SK-N-SH (cell line): ENCODE measurements at regions not wholly inside any gene's neighbourhood (a gene's known extent, or its start where the extent isn't known, plus 50 kb on each side); places are given as distances from the start of the nearest gene placed in this dataset.

Source experiments
- MXI1 ChIP-seq: IDR thresholded peaks from 2 replicates; pipeline ENCODE4 v1.6.1; 2012; ENCODE audit warnings: mild to moderate bottlenecking, low read depth, low read length, improper control_type of control experiment
- NFIC ChIP-seq: IDR thresholded peaks from 2 replicates; pipeline ENCODE4 v1.4.0; 2012; ENCODE audit warnings: borderline replicate concordance
- POLR2AphosphoS5 ChIP-seq: IDR thresholded peaks from 2 replicates; pipeline ENCODE4 v1.6.1; 2012; ENCODE audit warnings: low read depth, low read length
- RAD21 ChIP-seq: IDR thresholded peaks from 2 replicates; pipeline ENCODE4 v1.6.1; 2012; ENCODE audit warnings: mild to moderate bottlenecking, low read length
- TAF1 ChIP-seq: IDR thresholded peaks from 2 replicates; pipeline ENCODE4 v1.6.1; 2012; ENCODE audit warnings: low read depth, mild to moderate bottlenecking, low read length, moderate library complexity, borderline replicate concordance
- TCF12 ChIP-seq: IDR thresholded peaks from 2 replicates; pipeline ENCODE4 v1.4.0; 2012
- TF ChIP-seq, protein P1 (sequence below): fragments of 200-600 bp; sonication (generic); IDR thresholded peaks from 2 replicates; pipeline ENCODE4 v1.6.1; 2017; ENCODE audit warnings: antibody characterized with exemption, mild to moderate bottlenecking, moderate library complexity
- TF ChIP-seq, protein P2 (sequence below): fragments of 150-350 bp; IDR thresholded peaks from 2 replicates; pipeline ENCODE4 v1.6.1; 2016; ENCODE audit warnings: mild to moderate bottlenecking, low read depth, low read length

DNA sequence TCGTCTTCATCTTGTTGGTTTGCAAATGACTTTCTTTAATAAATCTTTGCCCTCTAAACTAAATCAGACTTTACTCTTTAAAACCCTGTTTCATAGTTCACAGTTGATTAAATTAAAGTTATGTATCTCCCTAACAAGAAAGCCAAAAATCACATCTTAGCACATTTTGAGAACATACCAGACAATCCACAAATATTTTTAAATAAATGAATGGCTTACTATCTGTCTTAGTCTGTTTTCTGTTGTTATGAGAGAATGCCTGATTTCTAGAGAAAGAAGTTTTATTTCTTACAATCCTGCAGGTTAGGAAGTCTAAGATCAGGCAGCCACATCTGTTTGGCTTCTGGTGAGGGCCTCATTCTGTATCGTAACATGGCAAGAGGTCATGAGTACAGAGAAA is 1090.2 kb upstream of the PIK3C3 start:
- TF ChIP-seq, protein P1, sequence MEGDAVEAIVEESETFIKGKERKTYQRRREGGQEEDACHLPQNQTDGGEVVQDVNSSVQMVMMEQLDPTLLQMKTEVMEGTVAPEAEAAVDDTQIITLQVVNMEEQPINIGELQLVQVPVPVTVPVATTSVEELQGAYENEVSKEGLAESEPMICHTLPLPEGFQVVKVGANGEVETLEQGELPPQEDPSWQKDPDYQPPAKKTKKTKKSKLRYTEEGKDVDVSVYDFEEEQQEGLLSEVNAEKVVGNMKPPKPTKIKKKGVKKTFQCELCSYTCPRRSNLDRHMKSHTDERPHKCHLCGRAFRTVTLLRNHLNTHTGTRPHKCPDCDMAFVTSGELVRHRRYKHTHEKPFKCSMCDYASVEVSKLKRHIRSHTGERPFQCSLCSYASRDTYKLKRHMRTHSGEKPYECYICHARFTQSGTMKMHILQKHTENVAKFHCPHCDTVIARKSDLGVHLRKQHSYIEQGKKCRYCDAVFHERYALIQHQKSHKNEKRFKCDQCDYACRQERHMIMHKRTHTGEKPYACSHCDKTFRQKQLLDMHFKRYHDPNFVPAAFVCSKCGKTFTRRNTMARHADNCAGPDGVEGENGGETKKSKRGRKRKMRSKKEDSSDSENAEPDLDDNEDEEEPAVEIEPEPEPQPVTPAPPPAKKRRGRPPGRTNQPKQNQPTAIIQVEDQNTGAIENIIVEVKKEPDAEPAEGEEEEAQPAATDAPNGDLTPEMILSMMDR: no peak
- no peak for TF ChIP-seq NFIC
- no peak for TF ChIP-seq TCF12
- TF ChIP-seq RAD21: no peak
- no peak for TF ChIP-seq TAF1
- TF ChIP-seq MXI1: no peak
- TF ChIP-seq POLR2AphosphoS5: no peak
- TF ChIP-seq, protein P2, sequence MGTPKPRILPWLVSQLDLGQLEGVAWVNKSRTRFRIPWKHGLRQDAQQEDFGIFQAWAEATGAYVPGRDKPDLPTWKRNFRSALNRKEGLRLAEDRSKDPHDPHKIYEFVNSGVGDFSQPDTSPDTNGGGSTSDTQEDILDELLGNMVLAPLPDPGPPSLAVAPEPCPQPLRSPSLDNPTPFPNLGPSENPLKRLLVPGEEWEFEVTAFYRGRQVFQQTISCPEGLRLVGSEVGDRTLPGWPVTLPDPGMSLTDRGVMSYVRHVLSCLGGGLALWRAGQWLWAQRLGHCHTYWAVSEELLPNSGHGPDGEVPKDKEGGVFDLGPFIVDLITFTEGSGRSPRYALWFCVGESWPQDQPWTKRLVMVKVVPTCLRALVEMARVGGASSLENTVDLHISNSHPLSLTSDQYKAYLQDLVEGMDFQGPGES: no peak
